ENCODE measurements at regions not wholly inside any gene's neighbourhood (a gene's known extent, or its start where the extent isn't known, plus 50 kb on each side); places are given as distances from the start of the nearest gene placed in this dataset.

DNA sequence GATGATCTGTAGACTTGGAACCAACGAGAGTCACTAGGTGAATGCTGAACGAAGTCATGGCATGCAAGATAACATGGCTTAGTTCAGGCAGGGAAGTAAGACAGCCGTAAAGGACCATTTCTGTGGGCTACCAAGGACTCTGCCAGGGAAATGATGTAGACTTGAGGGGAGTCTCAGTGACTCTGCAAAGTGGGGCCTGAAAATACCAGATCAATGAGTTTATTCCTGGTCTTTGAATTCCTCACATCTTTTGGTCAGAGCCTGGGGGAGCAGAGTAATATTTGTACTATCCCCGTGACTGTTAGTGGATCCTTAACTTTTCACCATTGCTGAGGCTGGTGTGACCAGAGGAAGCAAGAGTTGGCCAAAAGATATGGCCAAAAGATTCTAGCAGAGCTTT lies 60.7 kb upstream of the INHBA start:
- Histone ChIP-seq H4K20me1 (ENCODE audit: low read length) (no peaks in the 10 kb centered on the region), H3K9me2 (replicated peaks; ENCODE audit: low read length) (no peaks in the 10 kb centered on the region), H3K27ac (ENCODE audit: low read length) (no peak overlapping the region), H3K79me2 (ENCODE audit: low read length) (no peaks in the 10 kb centered on the region), H3K4me2 (ENCODE audit: low read length) (no peak overlapping the region), H3K9me3 (ENCODE audit: low read length) (no peaks in the 10 kb centered on the region), H3K4me1 (ENCODE audit: insufficient read depth, low read length) (no peaks in the 10 kb centered on the region), H3K36me3 (ENCODE audit: low read depth, low read length) (no peaks in the 10 kb centered on the region), H2AFZ (ENCODE audit: low read length) (no peak overlapping the region), H3K4me3 (ENCODE audit: low read length) (no peak overlapping the region), H3F3A (ENCODE audit: low read length, unreplicated experiment) (no peaks in the 10 kb centered on the region), H3K9ac (ENCODE audit: low read length) (no peak overlapping the region), H3K27me3 (ENCODE audit: low read length) (no peaks in the 10 kb centered on the region)
- DNase-seq (no peak), ATAC-seq (no peak)
- ChIA-PET CTCF (no interaction called here), POLR2A (ENCODE audit: unreplicated experiment) (no interaction called here)
- intact Hi-C loops (cut with micrococcal nuclease) = no loop called here
- BruUV-seq (replicated peaks) = no TSS peak
- no peak for TF ChIP-seq EZH2phosphoT487 (IDR thresholded peaks at IDR 0.05; ENCODE audit: borderline replicate concordance, low read length)
- TF ChIP-seq, protein P1, sequence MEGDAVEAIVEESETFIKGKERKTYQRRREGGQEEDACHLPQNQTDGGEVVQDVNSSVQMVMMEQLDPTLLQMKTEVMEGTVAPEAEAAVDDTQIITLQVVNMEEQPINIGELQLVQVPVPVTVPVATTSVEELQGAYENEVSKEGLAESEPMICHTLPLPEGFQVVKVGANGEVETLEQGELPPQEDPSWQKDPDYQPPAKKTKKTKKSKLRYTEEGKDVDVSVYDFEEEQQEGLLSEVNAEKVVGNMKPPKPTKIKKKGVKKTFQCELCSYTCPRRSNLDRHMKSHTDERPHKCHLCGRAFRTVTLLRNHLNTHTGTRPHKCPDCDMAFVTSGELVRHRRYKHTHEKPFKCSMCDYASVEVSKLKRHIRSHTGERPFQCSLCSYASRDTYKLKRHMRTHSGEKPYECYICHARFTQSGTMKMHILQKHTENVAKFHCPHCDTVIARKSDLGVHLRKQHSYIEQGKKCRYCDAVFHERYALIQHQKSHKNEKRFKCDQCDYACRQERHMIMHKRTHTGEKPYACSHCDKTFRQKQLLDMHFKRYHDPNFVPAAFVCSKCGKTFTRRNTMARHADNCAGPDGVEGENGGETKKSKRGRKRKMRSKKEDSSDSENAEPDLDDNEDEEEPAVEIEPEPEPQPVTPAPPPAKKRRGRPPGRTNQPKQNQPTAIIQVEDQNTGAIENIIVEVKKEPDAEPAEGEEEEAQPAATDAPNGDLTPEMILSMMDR (conservative IDR thresholded peaks at IDR 0.05; ENCODE audit: low read depth, low read length) = no peak

DNA sequence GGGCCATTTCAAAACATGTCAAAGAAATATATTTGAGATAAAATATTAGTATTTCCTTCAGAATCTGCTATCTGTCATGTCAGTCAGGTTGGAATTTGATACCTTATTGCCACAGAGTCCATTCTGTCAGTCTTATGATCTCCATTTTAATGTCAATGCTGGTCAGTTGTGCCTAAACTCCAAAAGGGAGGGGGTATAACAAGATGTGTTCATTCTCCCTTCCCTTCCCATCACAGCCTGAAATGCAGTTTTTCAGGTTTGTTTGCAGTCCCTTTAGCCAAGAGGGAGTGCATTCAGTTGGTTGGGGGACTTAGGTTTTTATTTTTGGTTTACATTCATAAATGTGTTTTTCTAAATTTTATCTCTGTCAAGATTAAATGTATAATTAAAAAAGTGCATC lies 59.8 kb upstream of the INHBA start:
- H3K27ac ChIP-seq (ENCODE audit: low read length) = no peak overlapping the region
- no peaks in the 10 kb centered on the region for H3K9me2 ChIP-seq (replicated peaks; ENCODE audit: low read length)
- no peak for TF ChIP-seq EZH2 (IDR thresholded peaks at IDR 0.05; ENCODE audit: low read length, unreplicated experiment)
- TF ChIP-seq, protein P1 (conservative IDR thresholded peaks at IDR 0.05; ENCODE audit: low read depth, low read length) = no peak
- no peaks in the 10 kb centered on the region for H4K20me1 ChIP-seq (ENCODE audit: low read length)
- DNase-seq = no peak
- no peak overlapping the region for H2AFZ ChIP-seq (ENCODE audit: low read length)
- no peak overlapping the region for H3K4me2 ChIP-seq (ENCODE audit: low read length)
- no peak overlapping the region for H3K9ac ChIP-seq (ENCODE audit: low read length)
- intact Hi-C loops (cut with micrococcal nuclease) = no loop called here
- no peak overlapping the region for H3K4me3 ChIP-seq (ENCODE audit: low read length)
- BruUV-seq (replicated peaks) = no TSS peak
- no peaks in the 10 kb centered on the region for H3K79me2 ChIP-seq (ENCODE audit: low read length)
- H3F3A ChIP-seq (ENCODE audit: low read length, unreplicated experiment) = no peaks in the 10 kb centered on the region
- no peaks in the 10 kb centered on the region for H3K27me3 ChIP-seq (ENCODE audit: low read length)
- H3K36me3 ChIP-seq (ENCODE audit: low read depth, low read length) = no peaks in the 10 kb centered on the region
- no peak for ATAC-seq
- H3K9me3 ChIP-seq (ENCODE audit: low read length) = no peaks in the 10 kb centered on the region
- CTCF ChIA-PET = no interaction called here
- no peaks in the 10 kb centered on the region for H3K4me1 ChIP-seq (ENCODE audit: insufficient read depth, low read length)
- POLR2A ChIA-PET (ENCODE audit: unreplicated experiment) = no interaction called here

DNA sequence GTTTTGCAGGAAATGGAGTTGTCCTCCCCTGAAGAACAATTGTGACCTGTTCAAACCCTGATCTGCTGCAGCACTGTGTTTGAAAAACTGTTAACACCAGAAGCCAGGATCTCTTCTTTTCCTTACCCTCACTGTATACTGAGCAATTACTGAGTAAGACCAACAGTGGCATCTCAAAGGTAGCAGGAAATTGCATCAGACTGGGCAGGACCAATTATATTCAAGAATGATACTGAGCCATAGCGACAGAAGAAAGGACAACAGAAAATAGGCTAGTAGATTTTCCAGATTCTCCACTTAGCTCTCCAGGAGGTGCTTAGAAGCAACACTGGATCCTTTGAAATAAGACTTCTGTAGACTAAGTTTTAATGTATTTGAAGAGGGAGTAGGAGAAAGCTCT lies 57.4 kb upstream of the INHBA start:
- H3F3A ChIP-seq (ENCODE audit: low read length, unreplicated experiment) = no peaks in the 10 kb centered on the region
- H3K4me3 ChIP-seq (ENCODE audit: low read length) = no peak overlapping the region
- no peak overlapping the region for H3K27ac ChIP-seq (ENCODE audit: low read length)
- H4K20me1 ChIP-seq (ENCODE audit: low read length) = no peaks in the 10 kb centered on the region
- ATAC-seq (no peak), DNase-seq (no peak)
- no peaks in the 10 kb centered on the region for H3K36me3 ChIP-seq (ENCODE audit: low read depth, low read length)
- no peak overlapping the region for H2AFZ ChIP-seq (ENCODE audit: low read length)
- H3K9me2 ChIP-seq (replicated peaks; ENCODE audit: low read length) = no peaks in the 10 kb centered on the region
- no peak overlapping the region for H3K9ac ChIP-seq (ENCODE audit: low read length)
- H3K27me3 ChIP-seq (ENCODE audit: low read length) = no peaks in the 10 kb centered on the region
- CTCF ChIA-PET = no interaction called here
- H3K4me1 ChIP-seq (ENCODE audit: insufficient read depth, low read length) = no peaks in the 10 kb centered on the region
- no peak overlapping the region for H3K4me2 ChIP-seq (ENCODE audit: low read length)
- POLR2A ChIA-PET (ENCODE audit: unreplicated experiment) = no interaction called here
- no TSS peak for BruUV-seq (replicated peaks)
- no peaks in the 10 kb centered on the region for H3K79me2 ChIP-seq (ENCODE audit: low read length)
- intact Hi-C loops (cut with micrococcal nuclease) = no loop called here
- peaks cover 13% of the 10 kb centered on the region; the same call in 1 of the 2 replicates for H3K9me3 ChIP-seq (ENCODE audit: low read length)
- TF ChIP-seq EZH2phosphoT487 (IDR thresholded peaks at IDR 0.05; ENCODE audit: borderline replicate concordance, low read length) (no peak), EZH2 (IDR thresholded peaks at IDR 0.05; ENCODE audit: low read length, unreplicated experiment) (no peak)
- TF ChIP-seq, protein P1 (conservative IDR thresholded peaks at IDR 0.05; ENCODE audit: low read depth, low read length) = no peak
